ENCODE measurements at regions not wholly inside any gene's neighbourhood (a gene's known extent, or its start where the extent isn't known, plus 50 kb on each side); places are given as distances from the start of the nearest gene placed in this dataset.
"Not testable (repeated sequence)": the region's sequence is repeated elsewhere in the genome, so short reads cannot be mapped to it uniquely, and the experiment has no call there.

GRCh38 chr4:166197166-166197565 lies 324.1 kb downstream of the TLL1 start:
- no peak overlapping the region for H3K4me3 ChIP-seq (ENCODE audit: low read depth, low read length)
- no peaks in the 10 kb centered on the region for H3K36me3 ChIP-seq (ENCODE audit: control insufficient read depth, insufficient read depth, low read length)
- H3K27ac ChIP-seq (ENCODE audit: insufficient read depth, low read length, poor library complexity, severe bottlenecking): no peak overlapping the region
- DNase-seq (no peak), ATAC-seq (ENCODE audit: low read depth in 2 of 2) (no peak)
- H3K27ac Mint-ChIP-seq: no peak overlapping the region
- H3K27me3 Mint-ChIP-seq: no peaks in the 10 kb centered on the region
- no peak overlapping the region for H3K4me3 Mint-ChIP-seq
- no peaks in the 10 kb centered on the region for H3K4me1 Mint-ChIP-seq
- no peaks in the 10 kb centered on the region for H3K9me3 ChIP-seq (ENCODE audit: control insufficient read depth in 2 of 2, low read length in 2 of 2)
- H3K4me1 ChIP-seq (ENCODE audit: control insufficient read depth, insufficient read depth, low read length, poor library complexity, severe bottlenecking): no peaks in the 10 kb centered on the region
- H3K9me3 Mint-ChIP-seq: peaks cover 0 to 7% (median 3%) of the 10 kb centered on the region in 7 donors
- no peaks in the 10 kb centered on the region for H3K27me3 ChIP-seq (ENCODE audit: control insufficient read depth, insufficient read depth, low read length)
- no peaks in the 10 kb centered on the region for H3K36me3 Mint-ChIP-seq

DNA sequence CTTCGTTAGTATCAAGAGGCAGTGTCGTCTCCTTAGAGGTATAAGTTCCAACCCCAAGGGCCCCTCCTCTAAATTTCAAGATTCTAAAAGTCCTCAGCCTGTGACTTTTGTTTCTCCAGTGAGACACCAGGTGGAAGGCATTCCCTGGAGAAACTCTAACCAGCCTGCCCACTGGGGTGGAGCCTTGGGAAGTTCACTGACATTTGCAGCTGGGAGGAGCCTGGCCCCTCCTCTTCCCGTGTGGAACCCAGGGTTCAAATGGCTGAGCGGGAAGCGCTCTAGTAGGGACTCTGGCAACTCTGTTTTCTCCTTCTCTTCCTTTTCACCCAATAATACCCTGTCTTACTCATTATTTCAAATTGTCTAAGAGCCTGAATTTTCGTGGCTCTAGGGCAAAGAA lies 325.0 kb downstream of the TLL1 start:
- ATAC-seq (ENCODE audit: low read depth in 2 of 2): no peak
- H3K9me3 Mint-ChIP-seq: peaks cover 0 to 6% (median 3%) of the 10 kb centered on the region in 7 donors
- H3K36me3 Mint-ChIP-seq: no peaks in the 10 kb centered on the region
- Histone ChIP-seq H3K4me3 (ENCODE audit: low read depth, low read length) (no peak overlapping the region), H3K27ac (ENCODE audit: insufficient read depth, low read length, poor library complexity, severe bottlenecking) (no peak overlapping the region), H3K27me3 (ENCODE audit: control insufficient read depth, insufficient read depth, low read length) (no peaks in the 10 kb centered on the region), H3K4me1 (ENCODE audit: control insufficient read depth, insufficient read depth, low read length, poor library complexity, severe bottlenecking) (no peaks in the 10 kb centered on the region), H3K36me3 (ENCODE audit: control insufficient read depth, insufficient read depth, low read length) (no peaks in the 10 kb centered on the region), H3K9me3 (ENCODE audit: control insufficient read depth in 2 of 2, low read length in 2 of 2) (no peaks in the 10 kb centered on the region)
- H3K4me3 Mint-ChIP-seq: no peak overlapping the region
- H3K4me1 Mint-ChIP-seq: no peaks in the 10 kb centered on the region
- H3K27ac Mint-ChIP-seq: no peak overlapping the region
- DNase-seq: no peak
- H3K27me3 Mint-ChIP-seq: no peaks in the 10 kb centered on the region

DNA sequence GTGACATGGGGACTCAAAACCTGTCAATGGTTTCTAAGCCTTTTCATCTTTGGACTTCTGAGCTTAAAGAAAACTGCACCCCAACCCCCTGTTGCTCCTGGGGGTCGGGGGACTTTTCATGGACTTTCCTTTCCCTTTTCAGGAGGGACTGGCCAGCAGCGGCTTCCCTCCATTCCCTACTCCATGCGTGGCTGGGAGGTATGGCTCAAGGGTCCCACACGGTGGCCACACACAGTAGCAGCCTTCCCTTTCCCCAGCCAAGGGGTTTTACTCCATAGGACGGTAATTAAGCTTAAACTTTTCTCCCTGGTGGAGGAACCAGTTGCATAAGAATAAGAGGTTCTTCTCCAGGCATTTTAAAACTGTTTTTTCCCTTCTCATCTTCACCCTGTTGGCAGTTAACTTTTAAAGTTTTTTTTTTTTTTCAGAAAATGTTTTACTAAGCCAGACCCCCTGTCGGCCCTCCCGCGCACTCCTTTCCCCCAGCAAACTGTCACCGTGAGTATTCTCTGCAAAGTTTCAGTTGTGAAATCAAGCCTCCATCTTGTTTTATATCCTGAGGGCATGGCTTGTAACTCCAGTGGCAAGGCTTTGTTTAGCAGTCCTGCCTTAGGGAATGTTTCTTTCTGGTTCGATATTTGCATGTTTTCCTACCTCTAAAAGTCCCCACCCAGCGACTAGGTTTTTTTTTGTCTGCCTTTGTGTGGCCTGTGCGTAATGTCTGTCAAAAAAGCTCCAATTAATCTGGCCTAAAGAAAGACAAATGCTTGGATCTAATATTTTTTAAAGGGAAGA lies 325.7 kb downstream of the TLL1 start:
- no peaks in the 10 kb centered on the region for H3K27me3 ChIP-seq (ENCODE audit: control insufficient read depth, insufficient read depth, low read length)
- Mint-ChIP-seq H3K27me3 (no peaks in the 10 kb centered on the region), H3K27ac (no peak overlapping the region), H3K4me3 (no peak overlapping the region), H3K4me1 (no peaks in the 10 kb centered on the region), H3K9me3 (peaks cover 0 to 6% (median 3%) of the 10 kb centered on the region in 7 donors), H3K36me3 (no peaks in the 10 kb centered on the region)
- no peak overlapping the region for H3K4me3 ChIP-seq (ENCODE audit: low read depth, low read length)
- no peaks in the 10 kb centered on the region for H3K36me3 ChIP-seq (ENCODE audit: control insufficient read depth, insufficient read depth, low read length)
- no peaks in the 10 kb centered on the region for H3K9me3 ChIP-seq (ENCODE audit: control insufficient read depth in 2 of 2, low read length in 2 of 2)
- no peak for ATAC-seq (ENCODE audit: low read depth in 2 of 2)
- no peaks in the 10 kb centered on the region for H3K4me1 ChIP-seq (ENCODE audit: control insufficient read depth, insufficient read depth, low read length, poor library complexity, severe bottlenecking)
- H3K27ac ChIP-seq (ENCODE audit: insufficient read depth, low read length, poor library complexity, severe bottlenecking): no peak overlapping the region
- DNase-seq: no peak

DNA sequence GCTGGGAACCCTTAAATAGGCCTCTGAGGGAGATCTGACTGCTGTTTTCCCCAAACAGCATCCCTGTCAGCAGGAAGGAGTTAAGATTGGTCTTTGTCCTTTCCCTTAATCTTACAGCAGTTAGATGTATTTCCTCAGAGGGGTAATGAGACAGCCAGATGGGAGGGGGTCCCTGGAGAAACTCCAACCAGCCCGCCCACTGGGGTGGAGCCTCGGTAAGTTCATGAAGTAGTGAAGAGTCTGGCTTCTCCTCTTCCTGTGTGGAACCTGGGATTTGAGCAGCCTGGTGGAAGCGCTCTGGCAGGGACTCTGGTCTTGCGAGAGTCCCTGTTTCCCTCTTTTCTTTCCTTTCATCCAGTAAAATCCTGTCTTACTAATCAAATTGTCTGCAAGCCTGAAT lies 330.0 kb downstream of the TLL1 start:
- peaks cover 0 to 6% (median 0%) of the 10 kb centered on the region in 7 donors for H3K9me3 Mint-ChIP-seq

DNA sequence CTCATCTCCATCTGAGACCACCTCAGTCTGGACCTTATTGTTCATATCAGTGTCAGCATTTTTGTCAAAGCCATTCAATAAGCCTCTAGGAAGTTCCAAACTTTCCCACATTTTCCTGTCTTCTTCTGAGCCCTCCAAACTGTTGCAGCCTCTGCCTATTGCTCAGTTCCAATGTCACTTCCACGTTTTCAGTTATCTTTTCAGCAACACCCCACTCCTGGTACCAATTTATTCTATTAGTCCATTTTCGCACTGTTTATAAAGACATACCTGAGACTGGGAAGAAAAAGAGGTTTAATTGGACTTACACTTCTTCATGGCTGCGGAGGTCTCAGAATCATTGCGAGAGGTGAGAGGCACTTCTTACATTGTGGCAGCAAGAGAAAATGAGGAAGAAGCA lies 339.3 kb downstream of the TLL1 start:
- not testable (repeated sequence) for H3K4me3 Mint-ChIP-seq; H3K27ac ChIP-seq (ENCODE audit: insufficient read depth, low read length, poor library complexity, severe bottlenecking); H3K27ac Mint-ChIP-seq; ATAC-seq (ENCODE audit: low read depth in 2 of 2); H3K36me3 Mint-ChIP-seq; H3K27me3 Mint-ChIP-seq; H3K4me1 Mint-ChIP-seq; H3K27me3 ChIP-seq (ENCODE audit: control insufficient read depth, insufficient read depth, low read length); H3K4me3 ChIP-seq (ENCODE audit: low read depth, low read length); H3K36me3 ChIP-seq (ENCODE audit: control insufficient read depth, insufficient read depth, low read length); DNase-seq; H3K4me1 ChIP-seq (ENCODE audit: control insufficient read depth, insufficient read depth, low read length, poor library complexity, severe bottlenecking)
- H3K9me3 Mint-ChIP-seq: peaks cover 4 to 32% (median 11%) of the 10 kb centered on the region in 7 donors
- H3K9me3 ChIP-seq (ENCODE audit: control insufficient read depth in 2 of 2, low read length in 2 of 2): peaks cover 3 to 21% of the 10 kb centered on the region in 2 experiments

More for the DNA sequence above, 330.0 kb downstream of the TLL1 start:
- Histone ChIP-seq H3K27me3 (ENCODE audit: control insufficient read depth, insufficient read depth, low read length) (no peaks in the 10 kb centered on the region), H3K27ac (ENCODE audit: insufficient read depth, low read length, poor library complexity, severe bottlenecking) (no peak overlapping the region), H3K4me1 (ENCODE audit: control insufficient read depth, insufficient read depth, low read length, poor library complexity, severe bottlenecking) (no peaks in the 10 kb centered on the region), H3K36me3 (ENCODE audit: control insufficient read depth, insufficient read depth, low read length) (no peaks in the 10 kb centered on the region), H3K4me3 (ENCODE audit: low read depth, low read length) (no peak overlapping the region), H3K9me3 (ENCODE audit: control insufficient read depth in 2 of 2, low read length in 2 of 2) (no peaks in the 10 kb centered on the region)
- H3K27ac Mint-ChIP-seq: no peak overlapping the region
- H3K27me3 Mint-ChIP-seq: no peaks in the 10 kb centered on the region
- ATAC-seq (ENCODE audit: low read depth in 2 of 2): no peak
- no peak for DNase-seq
- H3K36me3 Mint-ChIP-seq: no peaks in the 10 kb centered on the region
- no peaks in the 10 kb centered on the region for H3K4me1 Mint-ChIP-seq
- no peak overlapping the region for H3K4me3 Mint-ChIP-seq

DNA sequence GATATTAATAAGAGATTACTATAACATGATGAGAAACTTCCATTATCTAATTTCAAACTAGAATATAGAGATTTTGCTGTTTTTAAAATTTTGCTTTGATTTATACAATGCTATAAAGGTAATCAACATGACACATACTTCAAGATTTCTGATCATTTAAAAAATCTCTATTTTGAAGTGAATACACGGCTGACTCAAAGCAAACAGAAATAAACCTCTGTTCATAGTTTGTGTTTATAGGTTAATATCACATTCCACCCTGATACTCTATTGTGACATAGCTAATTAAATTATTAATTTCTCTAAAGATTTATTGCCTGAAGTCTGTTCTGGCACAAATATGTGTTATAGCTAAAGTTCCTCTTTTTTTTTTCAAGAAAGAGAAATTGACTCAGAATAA lies 349.2 kb downstream of the TLL1 start:
- DNase-seq: no peak
- no peak for ATAC-seq (ENCODE audit: low read depth in 2 of 2)
- H3K27me3 Mint-ChIP-seq: no peaks in the 10 kb centered on the region
- Histone ChIP-seq H3K4me3 (ENCODE audit: low read depth, low read length) (no peak overlapping the region), H3K27me3 (ENCODE audit: control insufficient read depth, insufficient read depth, low read length) (no peaks in the 10 kb centered on the region), H3K36me3 (ENCODE audit: control insufficient read depth, insufficient read depth, low read length) (no peaks in the 10 kb centered on the region), H3K4me1 (ENCODE audit: control insufficient read depth, insufficient read depth, low read length, poor library complexity, severe bottlenecking) (no peaks in the 10 kb centered on the region), H3K9me3 (ENCODE audit: control insufficient read depth in 2 of 2, low read length in 2 of 2) (no peaks in the 10 kb centered on the region), H3K27ac (ENCODE audit: insufficient read depth, low read length, poor library complexity, severe bottlenecking) (no peak overlapping the region)
- H3K4me3 Mint-ChIP-seq: no peak overlapping the region
- no peaks in the 10 kb centered on the region for H3K4me1 Mint-ChIP-seq
- no peaks in the 10 kb centered on the region for H3K36me3 Mint-ChIP-seq
- no peak overlapping the region for H3K27ac Mint-ChIP-seq
- peaks cover 0 to 8% (median 1%) of the 10 kb centered on the region in 7 donors for H3K9me3 Mint-ChIP-seq

- Histone ChIP-seq H3K27me3 (ENCODE audit: control insufficient read depth, insufficient read depth, low read length) (no peaks in the 10 kb centered on the region), H3K4me1 (ENCODE audit: control insufficient read depth, insufficient read depth, low read length, poor library complexity, severe bottlenecking) (no peaks in the 10 kb centered on the region), H3K4me3 (ENCODE audit: low read depth, low read length) (no peak overlapping the region), H3K9me3 (ENCODE audit: control insufficient read depth in 2 of 2, low read length in 2 of 2) (peaks cover 0 to 4% of the 10 kb centered on the region in 2 experiments), H3K27ac (ENCODE audit: insufficient read depth, low read length, poor library complexity, severe bottlenecking) (no peak overlapping the region), H3K36me3 (ENCODE audit: control insufficient read depth, insufficient read depth, low read length) (no peaks in the 10 kb centered on the region)
- no peaks in the 10 kb centered on the region for H3K4me1 Mint-ChIP-seq
- no peak for DNase-seq
- H3K27me3 Mint-ChIP-seq: no peaks in the 10 kb centered on the region
- ATAC-seq (ENCODE audit: low read depth in 2 of 2): no peak
- no peak overlapping the region for H3K4me3 Mint-ChIP-seq
- no peak overlapping the region for H3K27ac Mint-ChIP-seq
- no peaks in the 10 kb centered on the region for H3K36me3 Mint-ChIP-seq
- H3K9me3 Mint-ChIP-seq: peaks cover 0 to 8% (median 1%) of the 10 kb centered on the region in 7 donors
Observed at GRCh38 chr4:166228112-166228511, 355.1 kb downstream of the TLL1 start.

DNA sequence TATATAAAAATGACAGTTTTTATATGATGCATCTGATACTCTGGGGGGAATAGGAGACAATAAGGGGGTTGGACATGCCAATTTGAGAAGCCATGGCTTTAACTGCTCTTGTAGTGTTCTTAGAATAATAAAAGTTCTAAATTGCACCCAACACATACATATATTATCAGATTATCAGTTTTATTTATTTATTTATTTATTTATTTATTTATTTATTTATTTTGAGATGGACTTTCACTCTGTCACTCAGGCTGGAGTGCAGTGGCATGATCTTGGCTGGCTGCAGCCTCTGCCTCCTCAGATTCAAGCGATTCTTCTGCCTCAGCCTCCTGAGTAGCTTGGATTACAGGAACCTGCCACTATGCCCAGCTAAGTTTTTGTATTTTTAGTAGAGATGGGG lies 356.8 kb downstream of the TLL1 start:
- Mint-ChIP-seq H3K4me1 (no peaks in the 10 kb centered on the region), H3K4me3 (no peak overlapping the region), H3K27me3 (no peaks in the 10 kb centered on the region), H3K36me3 (no peaks in the 10 kb centered on the region), H3K9me3 (peaks cover 0 to 8% (median 1%) of the 10 kb centered on the region in 7 donors), H3K27ac (no peak overlapping the region)
- H3K27ac ChIP-seq (ENCODE audit: insufficient read depth, low read length, poor library complexity, severe bottlenecking): no peak overlapping the region
- DNase-seq (no peak), ATAC-seq (ENCODE audit: low read depth in 2 of 2) (no peak)
- peaks cover 0 to 4% of the 10 kb centered on the region in 2 experiments for H3K9me3 ChIP-seq (ENCODE audit: control insufficient read depth in 2 of 2, low read length in 2 of 2)
- no peaks in the 10 kb centered on the region for H3K36me3 ChIP-seq (ENCODE audit: control insufficient read depth, insufficient read depth, low read length)
- H3K27me3 ChIP-seq (ENCODE audit: control insufficient read depth, insufficient read depth, low read length): no peaks in the 10 kb centered on the region
- H3K4me1 ChIP-seq (ENCODE audit: control insufficient read depth, insufficient read depth, low read length, poor library complexity, severe bottlenecking): no peaks in the 10 kb centered on the region
- no peak overlapping the region for H3K4me3 ChIP-seq (ENCODE audit: low read depth, low read length)

Data from CD4-positive, CD25-positive, alpha-beta regulatory T cell (primary cell).